CD14-positive monocyte (primary cell): ENCODE measurements at regions not wholly inside any gene's neighbourhood (a gene's known extent, or its start where the extent isn't known, plus 50 kb on each side); places are given as distances from the start of the nearest gene placed in this dataset.

ENCODE experiments used
- DNase-seq, 3 donors: peaks; one replicate each; pipeline ENCODE4 v3.0.0-alpha.2; 2011 to 2022
- H2AFZ ChIP-seq: 2 replicates; pipeline ENCODE4 v1.6.0; 2012; ENCODE audit warnings: mild to moderate bottlenecking, low read depth, low read length, inconsistent platforms; ENCODE audit not compliant: insufficient read depth, poor library complexity, severe bottlenecking
- H3K27ac ChIP-seq, 2 donors: 1 replicate in 1 of 2; 2 replicates in 1 of 2; pipeline ENCODE4 v1.5.1; 2012 to 2013; ENCODE audit warnings: low read length in 2 of 2, control low read depth in 1 of 2, inconsistent platforms in 1 of 2, low read depth in 1 of 2, mild to moderate bottlenecking in 1 of 2
- H3K27me3 ChIP-seq, 2 donors: one replicate each; pipeline versions ENCODE4 v1.6.0 to v1.6.1; 2011 to 2013; ENCODE audit warnings: low read length in 2 of 2; ENCODE audit not compliant: control insufficient read depth in 2 of 2, insufficient read depth in 2 of 2
- H3K36me3 ChIP-seq, 2 donors: replicated peaks in 1 of 2; 1 replicate in 1 of 2; 2 replicates in 1 of 2; pipeline versions ENCODE4 v1.5.1 to v1.6.1; 2012 to 2013; ENCODE audit warnings: low read length in 2 of 2, control low read depth in 1 of 2, inconsistent platforms in 1 of 2, mild to moderate bottlenecking in 1 of 2; ENCODE audit not compliant: insufficient read depth in 2 of 2, control insufficient read depth in 1 of 2
- H3K4me1 ChIP-seq, 2 donors: 1 replicate in 1 of 2; 2 replicates in 1 of 2; pipeline versions ENCODE4 v1.5.1 to v1.6.1; 2012 to 2013; ENCODE audit warnings: low read length in 2 of 2, control low read depth in 1 of 2, inconsistent platforms in 1 of 2, mild to moderate bottlenecking in 1 of 2, moderate library complexity in 1 of 2; ENCODE audit not compliant: insufficient read depth in 2 of 2, control insufficient read depth in 1 of 2
- H3K4me2 ChIP-seq: replicated peaks from 2 replicates; pipeline ENCODE3; 2012; ENCODE audit warnings: low read length, moderate library complexity, mild to moderate bottlenecking; ENCODE audit not compliant: poor library complexity, severe bottlenecking; ENCODE audit errors: extremely low read depth
- H3K4me3 ChIP-seq, 3 experiments: fragments of 200-600 bp in 1 of 3; sonication (generic) in 1 of 3; replicated peaks in 1 of 3; 1 replicate in 2 of 3; 2 replicates in 1 of 3; pipeline ENCODE4 v1.5.1; 2011 to 2013; ENCODE audit warnings: low read length in 3 of 3, mild to moderate bottlenecking in 3 of 3, control low read depth in 2 of 3, low read depth in 2 of 3, inconsistent platforms in 1 of 3, moderate library complexity in 1 of 3
- H3K79me2 ChIP-seq: 2 replicates; pipeline ENCODE4 v1.6.0; 2012; ENCODE audit warnings: mild to moderate bottlenecking, control low read depth, inconsistent platforms, low read length, moderate library complexity; ENCODE audit not compliant: insufficient read depth
- H3K9ac ChIP-seq: 2 replicates; pipeline ENCODE4 v1.6.0; 2017; ENCODE audit warnings: low read length, mild to moderate bottlenecking; ENCODE audit not compliant: insufficient read depth, poor library complexity, severe bottlenecking
- H3K9me3 ChIP-seq, 2 donors: replicated peaks in 1 of 2; 1 replicate in 1 of 2; 2 replicates in 1 of 2; pipeline versions ENCODE4 v1.5.1 to v1.6.1; 2012 to 2013; ENCODE audit warnings: low read length in 2 of 2, control low read depth in 1 of 2; ENCODE audit not compliant: control insufficient read depth in 1 of 2, insufficient read depth in 1 of 2
- H4K20me1 ChIP-seq: 2 replicates; pipeline ENCODE4 v1.6.0; 2012; ENCODE audit warnings: mild to moderate bottlenecking, low read length, control low read depth, moderate library complexity; ENCODE audit not compliant: insufficient read depth
- H3K27ac Mint-ChIP-seq, 7 donors: one replicate each; pipeline ENCODE4 v1.8.0; 2020; ENCODE audit warnings: mild to moderate bottlenecking in 7 of 7, mixed read lengths in 7 of 7, moderate library complexity in 6 of 7, inconsistent platforms in 2 of 7
- H3K27me3 Mint-ChIP-seq, 3 donors: one replicate each; pipeline ENCODE4 v1.8.0; 2021 to 2022; ENCODE audit warnings: low read depth in 3 of 3, mild to moderate bottlenecking in 3 of 3, mixed read lengths in 3 of 3, moderate library complexity in 3 of 3, inconsistent platforms in 1 of 3
- H3K36me3 Mint-ChIP-seq, 2 donors: one replicate each; pipeline ENCODE4 v1.8.0; 2020; ENCODE audit warnings: mixed read lengths in 2 of 2, inconsistent platforms in 1 of 2, mild to moderate bottlenecking in 1 of 2
- H3K4me1 Mint-ChIP-seq: one replicate; pipeline ENCODE4 v1.8.0; 2020; ENCODE audit warnings: mild to moderate bottlenecking, mixed read lengths
- H3K4me3 Mint-ChIP-seq, 2 donors: one replicate each; pipeline ENCODE4 v1.8.0; 2020; ENCODE audit warnings: mild to moderate bottlenecking in 2 of 2, mixed read lengths in 2 of 2, moderate library complexity in 1 of 2
- H3K9me3 Mint-ChIP-seq, 7 donors: one replicate each; pipeline ENCODE4 v1.8.0; 2020 to 2022; ENCODE audit warnings: mixed read lengths in 7 of 7, mild to moderate bottlenecking in 6 of 7, moderate library complexity in 6 of 7, inconsistent platforms in 2 of 7
- WGBS: methylation state at CpG from one replicate; pipeline ENCODE4 v1.1.5; 2013; ENCODE audit warnings: missing lambda C conversion rate; ENCODE audit not compliant: insufficient coverage; 5-methylcytosine and 5-hydroxymethylcytosine counted together
- intact Hi-C, 2 donors: fragments of 100-400 bp; cut with micrococcal nuclease; formaldehyde crosslinking; loops; one replicate each; pipeline versions ENCODE4 v1.15.0 to v1.15.1; 2023
- TF ChIP-seq, protein P1 (sequence below): fragments of 200-600 bp; IDR thresholded peaks from one replicate; pipeline ENCODE4 v1.8.0; 2022; ENCODE audit warnings: antibody characterized with exemption, mild to moderate bottlenecking

DNA sequence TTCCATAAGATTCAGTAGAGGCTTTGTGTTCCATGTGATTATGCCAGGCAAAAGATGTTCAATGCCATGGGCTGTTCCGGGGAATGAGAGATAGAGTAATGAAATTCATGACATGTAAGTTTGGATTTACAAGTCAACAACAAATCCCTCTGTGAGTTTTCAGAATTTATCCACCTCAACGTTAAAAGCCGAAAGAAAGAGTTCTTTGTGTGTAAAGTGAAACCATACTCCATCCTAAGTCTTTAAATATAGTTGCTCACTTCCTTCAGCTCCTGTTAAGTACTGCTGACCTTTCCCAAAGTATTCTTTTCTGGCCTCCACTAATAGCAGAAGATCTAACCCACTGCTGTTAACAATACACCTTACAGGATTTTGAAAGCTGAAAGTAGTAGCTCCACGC is 190.0 kb downstream of the TMX1 start:
- Mint-ChIP-seq H3K9me3 (no peaks in the 10 kb centered on the region), H3K27ac (no peak overlapping the region), H3K27me3 (peaks cover 0 to 1% (median 0%) of the 10 kb centered on the region in 3 donors), H3K36me3 (no peaks in the 10 kb centered on the region), H3K4me1 (no peaks in the 10 kb centered on the region), H3K4me3 (no peak overlapping the region)
- Histone ChIP-seq H3K36me3 (no peaks in the 10 kb centered on the region), H3K27me3 (no peaks in the 10 kb centered on the region), H3K27ac (no peak overlapping the region), H3K9me3 (no peaks in the 10 kb centered on the region), H3K9ac (no peak overlapping the region), H2AFZ (no peak overlapping the region), H3K79me2 (no peaks in the 10 kb centered on the region), H4K20me1 (no peaks in the 10 kb centered on the region), H3K4me3 (no peak overlapping the region), H3K4me2 (no peak overlapping the region), H3K4me1 (no peaks in the 10 kb centered on the region)
- no peak for DNase-seq
- TF ChIP-seq, protein P1, sequence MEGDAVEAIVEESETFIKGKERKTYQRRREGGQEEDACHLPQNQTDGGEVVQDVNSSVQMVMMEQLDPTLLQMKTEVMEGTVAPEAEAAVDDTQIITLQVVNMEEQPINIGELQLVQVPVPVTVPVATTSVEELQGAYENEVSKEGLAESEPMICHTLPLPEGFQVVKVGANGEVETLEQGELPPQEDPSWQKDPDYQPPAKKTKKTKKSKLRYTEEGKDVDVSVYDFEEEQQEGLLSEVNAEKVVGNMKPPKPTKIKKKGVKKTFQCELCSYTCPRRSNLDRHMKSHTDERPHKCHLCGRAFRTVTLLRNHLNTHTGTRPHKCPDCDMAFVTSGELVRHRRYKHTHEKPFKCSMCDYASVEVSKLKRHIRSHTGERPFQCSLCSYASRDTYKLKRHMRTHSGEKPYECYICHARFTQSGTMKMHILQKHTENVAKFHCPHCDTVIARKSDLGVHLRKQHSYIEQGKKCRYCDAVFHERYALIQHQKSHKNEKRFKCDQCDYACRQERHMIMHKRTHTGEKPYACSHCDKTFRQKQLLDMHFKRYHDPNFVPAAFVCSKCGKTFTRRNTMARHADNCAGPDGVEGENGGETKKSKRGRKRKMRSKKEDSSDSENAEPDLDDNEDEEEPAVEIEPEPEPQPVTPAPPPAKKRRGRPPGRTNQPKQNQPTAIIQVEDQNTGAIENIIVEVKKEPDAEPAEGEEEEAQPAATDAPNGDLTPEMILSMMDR, result no peak
- WGBS, result no CpG with 5 or more reads among the region's 4 CpGs
- intact Hi-C loops, result no loop called here

DNA sequence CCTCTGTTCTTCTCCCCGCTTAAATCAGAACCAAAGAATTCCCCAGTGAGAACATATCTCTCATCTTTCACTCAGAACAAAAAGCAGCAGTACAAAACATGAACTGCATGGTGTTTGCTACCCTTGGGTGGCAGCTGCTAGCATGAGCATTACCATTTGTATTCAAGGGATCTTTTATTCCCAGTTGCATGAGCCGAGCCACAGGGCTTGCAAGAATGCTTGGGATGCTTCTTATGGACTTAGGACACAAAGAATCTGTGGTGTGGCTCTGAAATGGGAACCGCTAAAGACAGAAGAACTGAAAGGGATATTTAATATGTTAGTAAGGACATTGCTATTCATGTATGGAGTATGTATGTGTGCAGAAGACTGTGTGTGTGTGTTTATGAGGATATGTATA is 190.6 kb downstream of the TMX1 start:
- no peaks in the 10 kb centered on the region for H3K4me1 ChIP-seq
- no peak overlapping the region for H3K4me3 ChIP-seq
- 92% methylated on average over 3 of the region's 3 CpGs for WGBS
- H3K27me3 Mint-ChIP-seq, result peaks cover 0 to 1% (median 0%) of the 10 kb centered on the region in 3 donors
- TF ChIP-seq, protein P1, result no peak
- H3K4me1 Mint-ChIP-seq, result no peaks in the 10 kb centered on the region
- no peaks in the 10 kb centered on the region for H3K36me3 ChIP-seq
- H3K4me2 ChIP-seq, result no peak overlapping the region
- no peak overlapping the region for H3K27ac Mint-ChIP-seq
- DNase-seq, result no peak
- no peak overlapping the region for H3K4me3 Mint-ChIP-seq
- no peaks in the 10 kb centered on the region for H3K79me2 ChIP-seq
- H4K20me1 ChIP-seq, result no peaks in the 10 kb centered on the region
- no peaks in the 10 kb centered on the region for H3K9me3 ChIP-seq
- no peaks in the 10 kb centered on the region for H3K27me3 ChIP-seq
- H3K9me3 Mint-ChIP-seq, result peaks cover 0 to 1% (median 0%) of the 10 kb centered on the region in 7 donors
- no peaks in the 10 kb centered on the region for H3K36me3 Mint-ChIP-seq
- intact Hi-C loops, result no loop called here
- H2AFZ ChIP-seq, result no peak overlapping the region
- no peak overlapping the region for H3K9ac ChIP-seq
- H3K27ac ChIP-seq, result no peak overlapping the region
